ENCODE measurements at regions not wholly inside any gene's neighbourhood (a gene's known extent, or its start where the extent isn't known, plus 50 kb on each side); places are given as distances from the start of the nearest gene placed in this dataset.

DNA sequence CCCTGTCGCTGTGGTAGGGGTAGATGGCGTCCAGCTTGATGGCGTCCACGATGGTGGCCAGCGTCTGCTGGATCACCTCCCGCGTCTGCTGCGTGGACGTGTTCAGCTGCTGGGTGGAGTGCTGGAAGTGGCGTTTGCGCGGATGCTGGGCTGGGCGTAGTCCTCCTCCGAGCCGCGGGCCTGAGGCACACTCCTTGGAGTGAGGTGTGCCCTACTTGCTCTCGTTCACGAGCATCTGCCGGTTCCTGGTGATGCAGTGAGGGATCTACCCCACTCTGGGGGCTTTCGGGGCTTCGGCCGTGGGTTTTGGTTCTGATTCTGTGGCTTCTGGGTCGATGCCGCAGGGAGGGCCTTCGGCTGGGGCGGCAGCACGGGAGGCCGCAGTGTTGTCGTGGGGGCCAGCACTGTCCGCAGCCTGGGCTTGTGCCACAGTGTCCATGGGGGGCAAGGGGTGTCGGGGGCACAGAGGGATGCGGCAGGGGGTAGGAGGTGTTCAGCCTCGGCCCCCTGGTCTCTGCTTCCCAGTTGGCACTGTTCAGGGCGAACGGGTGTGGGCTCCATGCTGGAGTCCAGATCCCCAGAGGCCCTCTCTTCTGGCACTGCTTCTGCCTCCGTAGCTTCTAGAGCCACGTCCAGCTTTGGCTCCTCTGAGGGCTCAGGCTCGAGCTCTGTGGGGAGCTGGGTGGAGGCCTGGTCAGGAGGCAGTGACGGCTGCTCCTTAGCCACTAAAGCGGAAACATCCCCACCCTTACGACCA, 890.6 kb upstream of the LRRTM1 start:
- H2AFZ ChIP-seq (ENCODE audit: control insufficient read depth, low read depth, low read length), result no peak overlapping the region
- no peaks in the 10 kb centered on the region; the same call in 2 of the 3 replicates for H3K9me3 ChIP-seq (replicated peaks; ENCODE audit: control insufficient read depth, insufficient read depth, low read length)
- ChIA-PET RAD21 (ENCODE audit: unreplicated experiment) (no interaction called here), POLR2A (no interaction called here), CTCF (no interaction called here), SMC1A (ENCODE audit: uncharacterized antibody, unreplicated experiment) (no interaction called here)
- H3K79me2 ChIP-seq (ENCODE audit: control insufficient read depth, insufficient read depth, low read length), result no peaks in the 10 kb centered on the region
- FAIRE-seq (no peak), ATAC-seq (no peak), DNase-seq (ENCODE audit: low read depth, low spot score) (no peak)
- TF ChIP-seq ZNF274 (IDR thresholded peaks at IDR 0.05; ENCODE audit: insufficient read depth, insufficient read length), result no peak
- no peak for TF ChIP-seq BMI1 (IDR thresholded peaks at IDR 0.05; ENCODE audit: borderline replicate concordance)
- H3K36me3 ChIP-seq (ENCODE audit: control insufficient read depth in 2 of 2, insufficient read depth in 2 of 2, low read length in 1 of 2), result no peaks in the 10 kb centered on the region
- H4K20me1 ChIP-seq (ENCODE audit: control insufficient read depth, insufficient read depth), result no peaks in the 10 kb centered on the region
- H3K9ac ChIP-seq (ENCODE audit: control insufficient read depth, insufficient read depth, low read length), result no peak overlapping the region
- 54% methylated on average over 32 of the region's 41 CpGs for WGBS (ENCODE audit: insufficient coverage, insufficient replicate concordance, low lambda C conversion rate, missing lambda C conversion rate)
- in situ Hi-C loops (cut with MboI), result no loop called here
- H3K27ac ChIP-seq (ENCODE audit: control insufficient read depth, insufficient read depth), result no peak overlapping the region
- H3K27me3 ChIP-seq (replicated peaks in 1 of 2; ENCODE audit: control insufficient read depth in 2 of 2, insufficient read depth in 2 of 2, low read length in 1 of 2), result no peaks in the 10 kb centered on the region
- H3K4me1 ChIP-seq (ENCODE audit: control insufficient read depth, insufficient read depth, low read length), result no peaks in the 10 kb centered on the region
- H3K4me2 ChIP-seq (ENCODE audit: control insufficient read depth, insufficient read depth), result no peak overlapping the region
- intact Hi-C loops (cut with micrococcal nuclease; ENCODE audit: unreplicated experiment), result no loop called here
- no TSS peak for BruUV-seq (replicated peaks)
- no peak overlapping the region for H3K4me3 ChIP-seq

DNA sequence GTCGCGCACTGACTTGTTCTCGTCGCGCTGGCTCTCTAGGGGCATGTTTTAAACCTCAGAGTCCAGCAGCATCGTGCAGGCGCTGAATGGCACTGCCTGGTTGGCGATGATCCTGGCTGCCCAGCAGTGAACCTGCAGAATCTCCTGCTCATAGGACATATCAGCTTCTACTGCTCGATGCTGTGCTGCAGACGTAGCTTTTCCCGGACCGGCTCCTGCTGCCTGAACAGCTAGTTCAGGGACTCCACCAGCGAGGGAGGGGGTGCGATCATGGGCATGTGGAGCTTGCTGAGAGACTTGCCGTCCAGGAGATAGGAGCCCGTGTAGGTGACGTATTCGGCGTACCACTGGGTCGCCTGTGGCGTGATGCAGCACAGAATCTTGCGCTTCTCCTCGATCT, 890.0 kb upstream of the LRRTM1 start:
- in situ Hi-C loops (cut with MboI) (no loop called here), intact Hi-C loops (cut with micrococcal nuclease; ENCODE audit: unreplicated experiment) (no loop called here)
- no peaks in the 10 kb centered on the region for H3K4me1 ChIP-seq (ENCODE audit: control insufficient read depth, insufficient read depth, low read length)
- WGBS (ENCODE audit: insufficient coverage, insufficient replicate concordance, low lambda C conversion rate, missing lambda C conversion rate), result 76% methylated on average over 23 of the region's 23 CpGs
- TF ChIP-seq GATAD2B (conservative IDR thresholded peaks at IDR 0.05; ENCODE audit: low read depth), result no peak
- no peak for TF ChIP-seq HDAC2 (IDR thresholded peaks at IDR 0.05)
- TF ChIP-seq, protein P1, sequence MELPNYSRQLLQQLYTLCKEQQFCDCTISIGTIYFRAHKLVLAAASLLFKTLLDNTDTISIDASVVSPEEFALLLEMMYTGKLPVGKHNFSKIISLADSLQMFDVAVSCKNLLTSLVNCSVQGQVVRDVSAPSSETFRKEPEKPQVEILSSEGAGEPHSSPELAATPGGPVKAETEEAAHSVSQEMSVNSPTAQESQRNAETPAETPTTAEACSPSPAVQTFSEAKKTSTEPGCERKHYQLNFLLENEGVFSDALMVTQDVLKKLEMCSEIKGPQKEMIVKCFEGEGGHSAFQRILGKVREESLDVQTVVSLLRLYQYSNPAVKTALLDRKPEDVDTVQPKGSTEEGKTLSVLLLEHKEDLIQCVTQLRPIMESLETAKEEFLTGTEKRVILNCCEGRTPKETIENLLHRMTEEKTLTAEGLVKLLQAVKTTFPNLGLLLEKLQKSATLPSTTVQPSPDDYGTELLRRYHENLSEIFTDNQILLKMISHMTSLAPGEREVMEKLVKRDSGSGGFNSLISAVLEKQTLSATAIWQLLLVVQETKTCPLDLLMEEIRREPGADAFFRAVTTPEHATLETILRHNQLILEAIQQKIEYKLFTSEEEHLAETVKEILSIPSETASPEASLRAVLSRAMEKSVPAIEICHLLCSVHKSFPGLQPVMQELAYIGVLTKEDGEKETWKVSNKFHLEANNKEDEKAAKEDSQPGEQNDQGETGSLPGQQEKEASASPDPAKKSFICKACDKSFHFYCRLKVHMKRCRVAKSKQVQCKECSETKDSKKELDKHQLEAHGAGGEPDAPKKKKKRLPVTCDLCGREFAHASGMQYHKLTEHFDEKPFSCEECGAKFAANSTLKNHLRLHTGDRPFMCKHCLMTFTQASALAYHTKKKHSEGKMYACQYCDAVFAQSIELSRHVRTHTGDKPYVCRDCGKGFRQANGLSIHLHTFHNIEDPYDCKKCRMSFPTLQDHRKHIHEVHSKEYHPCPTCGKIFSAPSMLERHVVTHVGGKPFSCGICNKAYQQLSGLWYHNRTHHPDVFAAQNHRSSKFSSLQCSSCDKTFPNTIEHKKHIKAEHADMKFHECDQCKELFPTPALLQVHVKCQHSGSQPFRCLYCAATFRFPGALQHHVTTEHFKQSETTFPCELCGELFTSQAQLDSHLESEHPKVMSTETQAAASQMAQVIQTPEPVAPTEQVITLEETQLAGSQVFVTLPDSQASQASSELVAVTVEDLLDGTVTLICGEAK (IDR thresholded peaks at IDR 0.05; ENCODE audit: borderline replicate concordance), result no peak
- TF ChIP-seq, protein P2, sequence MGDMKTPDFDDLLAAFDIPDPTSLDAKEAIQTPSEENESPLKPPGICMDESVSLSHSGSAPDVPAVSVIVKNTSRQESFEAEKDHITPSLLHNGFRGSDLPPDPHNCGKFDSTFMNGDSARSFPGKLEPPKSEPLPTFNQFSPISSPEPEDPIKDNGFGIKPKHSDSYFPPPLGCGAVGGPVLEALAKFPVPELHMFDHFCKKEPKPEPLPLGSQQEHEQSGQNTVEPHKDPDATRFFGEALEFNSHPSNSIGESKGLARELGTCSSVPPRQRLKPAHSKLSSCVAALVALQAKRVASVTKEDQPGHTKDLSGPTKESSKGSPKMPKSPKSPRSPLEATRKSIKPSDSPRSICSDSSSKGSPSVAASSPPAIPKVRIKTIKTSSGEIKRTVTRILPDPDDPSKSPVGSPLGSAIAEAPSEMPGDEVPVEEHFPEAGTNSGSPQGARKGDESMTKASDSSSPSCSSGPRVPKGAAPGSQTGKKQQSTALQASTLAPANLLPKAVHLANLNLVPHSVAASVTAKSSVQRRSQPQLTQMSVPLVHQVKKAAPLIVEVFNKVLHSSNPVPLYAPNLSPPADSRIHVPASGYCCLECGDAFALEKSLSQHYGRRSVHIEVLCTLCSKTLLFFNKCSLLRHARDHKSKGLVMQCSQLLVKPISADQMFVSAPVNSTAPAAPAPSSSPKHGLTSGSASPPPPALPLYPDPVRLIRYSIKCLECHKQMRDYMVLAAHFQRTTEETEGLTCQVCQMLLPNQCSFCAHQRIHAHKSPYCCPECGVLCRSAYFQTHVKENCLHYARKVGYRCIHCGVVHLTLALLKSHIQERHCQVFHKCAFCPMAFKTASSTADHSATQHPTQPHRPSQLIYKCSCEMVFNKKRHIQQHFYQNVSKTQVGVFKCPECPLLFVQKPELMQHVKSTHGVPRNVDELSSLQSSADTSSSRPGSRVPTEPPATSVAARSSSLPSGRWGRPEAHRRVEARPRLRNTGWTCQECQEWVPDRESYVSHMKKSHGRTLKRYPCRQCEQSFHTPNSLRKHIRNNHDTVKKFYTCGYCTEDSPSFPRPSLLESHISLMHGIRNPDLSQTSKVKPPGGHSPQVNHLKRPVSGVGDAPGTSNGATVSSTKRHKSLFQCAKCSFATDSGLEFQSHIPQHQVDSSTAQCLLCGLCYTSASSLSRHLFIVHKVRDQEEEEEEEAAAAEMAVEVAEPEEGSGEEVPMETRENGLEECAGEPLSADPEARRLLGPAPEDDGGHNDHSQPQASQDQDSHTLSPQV (IDR thresholded peaks at IDR 0.05), result no peak
- TF ChIP-seq RAD51 (IDR thresholded peaks at IDR 0.05), result no peak
- TF ChIP-seq RB1 (IDR thresholded peaks at IDR 0.05; ENCODE audit: borderline replicate concordance), result no peak
- no peak overlapping the region for H3K4me3 ChIP-seq
- no peaks in the 10 kb centered on the region; the same call in 2 of the 3 replicates for H3K9me3 ChIP-seq (replicated peaks; ENCODE audit: control insufficient read depth, insufficient read depth, low read length)
- no peak overlapping the region for H3K4me2 ChIP-seq (ENCODE audit: control insufficient read depth, insufficient read depth)
- no peaks in the 10 kb centered on the region for H4K20me1 ChIP-seq (ENCODE audit: control insufficient read depth, insufficient read depth)
- ChIA-PET RAD21 (ENCODE audit: unreplicated experiment) (no interaction called here), CTCF (no interaction called here), SMC1A (ENCODE audit: uncharacterized antibody, unreplicated experiment) (no interaction called here), POLR2A (no interaction called here)
- no peak overlapping the region for H3K27ac ChIP-seq (ENCODE audit: control insufficient read depth, insufficient read depth)
- BruUV-seq (replicated peaks), result no TSS peak
- H3K36me3 ChIP-seq (ENCODE audit: control insufficient read depth in 2 of 2, insufficient read depth in 2 of 2, low read length in 1 of 2), result no peaks in the 10 kb centered on the region
- H3K79me2 ChIP-seq (ENCODE audit: control insufficient read depth, insufficient read depth, low read length), result no peaks in the 10 kb centered on the region
- ATAC-seq (no peak), DNase-seq (ENCODE audit: low read depth, low spot score) (no peak), FAIRE-seq (no peak)
- H3K27me3 ChIP-seq (replicated peaks in 1 of 2; ENCODE audit: control insufficient read depth in 2 of 2, insufficient read depth in 2 of 2, low read length in 1 of 2), result no peaks in the 10 kb centered on the region
- H2AFZ ChIP-seq (ENCODE audit: control insufficient read depth, low read depth, low read length), result no peak overlapping the region
- H3K9ac ChIP-seq (ENCODE audit: control insufficient read depth, insufficient read depth, low read length), result no peak overlapping the region
